GM21390 (cell line): ENCODE measurements at regions not wholly inside any gene's neighbourhood (a gene's known extent, or its start where the extent isn't known, plus 50 kb on each side); places are given as distances from the start of the nearest gene placed in this dataset.
"Not testable (repeated sequence)": the region's sequence is repeated elsewhere in the genome, so short reads cannot be mapped to it uniquely, and the experiment has no call there.

Experiments used
- ATAC-seq: cut with Tn5 transposase; IDR thresholded peaks from one replicate; pipeline ENCODE4 v1.9.1; 2021; ENCODE audit not compliant: unreplicated experiment

DNA sequence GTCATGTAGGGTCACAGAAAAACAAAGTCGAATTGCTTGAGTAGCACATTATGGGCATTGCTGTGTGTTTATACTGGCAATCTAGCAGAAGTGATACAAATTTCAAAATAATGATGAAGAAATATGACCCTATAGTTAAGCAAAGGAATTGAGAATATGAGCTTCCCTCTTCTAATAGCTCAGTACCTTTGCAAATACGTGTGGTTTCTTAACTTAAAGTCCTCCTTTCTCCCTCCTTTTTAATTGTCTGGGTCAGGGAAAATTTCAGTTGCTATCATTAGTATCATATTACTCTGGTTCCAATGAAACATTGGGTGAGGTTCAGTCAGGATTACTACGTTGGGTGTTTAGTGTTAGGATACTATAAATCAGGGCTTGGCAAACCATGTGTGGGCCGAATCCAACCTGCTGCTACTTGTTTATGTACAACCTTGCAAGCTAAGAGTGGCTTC, 166.8 kb upstream of the CARMIL1 start:
- ATAC-seq = no peak

DNA sequence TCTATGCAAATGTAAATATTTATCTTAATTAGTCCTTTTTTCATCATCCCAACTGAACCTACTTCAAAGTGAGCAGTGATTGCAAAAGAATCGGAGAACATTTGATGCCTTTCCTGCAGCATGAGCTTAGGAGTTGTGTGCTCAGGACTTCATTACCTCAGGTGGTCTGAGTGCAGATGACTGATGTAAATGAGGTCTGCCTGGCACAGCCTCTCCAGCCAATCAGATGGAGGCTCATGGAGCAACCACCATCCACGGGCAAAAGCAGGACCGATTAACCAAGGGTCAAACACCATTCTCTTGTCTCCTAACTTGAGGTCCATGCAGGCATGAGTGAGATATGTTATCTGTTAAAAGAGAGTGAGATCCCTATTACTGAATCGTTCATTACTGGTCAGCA, 165.7 kb upstream of the CARMIL1 start:
- ATAC-seq = no peak

DNA sequence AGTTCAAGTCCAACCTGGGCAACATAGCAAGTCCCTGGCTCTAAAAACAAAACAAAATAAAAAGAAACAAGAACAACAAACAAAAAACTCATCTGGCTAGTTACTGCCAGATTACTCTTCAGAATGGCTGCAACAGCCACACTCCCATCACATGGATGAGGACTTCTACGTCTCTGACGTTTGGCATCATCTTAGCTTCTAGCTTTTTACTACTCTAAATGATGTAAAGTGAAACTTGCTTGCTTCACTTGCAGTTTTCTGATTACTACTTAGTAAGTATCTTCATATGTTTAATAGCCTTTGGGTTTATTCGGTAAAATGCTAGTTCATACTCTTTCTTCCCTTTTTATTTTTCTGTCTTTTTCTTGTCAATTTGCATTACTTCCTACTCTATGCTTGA, 161.1 kb upstream of the CARMIL1 start:
- ATAC-seq = no peak

DNA sequence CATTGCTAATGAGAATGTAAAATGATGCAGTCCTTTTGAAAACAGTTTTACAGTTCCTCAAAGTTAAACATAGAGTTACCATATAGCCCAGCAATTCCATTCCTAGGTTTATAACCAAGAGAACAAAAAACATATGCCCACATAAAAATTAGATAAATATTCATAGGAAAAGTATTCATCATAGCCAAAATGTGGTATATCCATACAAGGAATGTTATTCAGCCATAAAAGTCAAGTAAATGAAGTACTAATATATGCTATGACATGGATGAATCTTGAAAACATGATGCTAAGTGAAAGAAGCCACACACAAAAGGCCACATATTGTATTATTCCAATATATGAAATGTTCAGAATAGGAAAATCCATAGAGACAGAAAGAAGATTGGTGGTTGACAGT, 158.0 kb upstream of the CARMIL1 start:
- no peak for ATAC-seq

DNA sequence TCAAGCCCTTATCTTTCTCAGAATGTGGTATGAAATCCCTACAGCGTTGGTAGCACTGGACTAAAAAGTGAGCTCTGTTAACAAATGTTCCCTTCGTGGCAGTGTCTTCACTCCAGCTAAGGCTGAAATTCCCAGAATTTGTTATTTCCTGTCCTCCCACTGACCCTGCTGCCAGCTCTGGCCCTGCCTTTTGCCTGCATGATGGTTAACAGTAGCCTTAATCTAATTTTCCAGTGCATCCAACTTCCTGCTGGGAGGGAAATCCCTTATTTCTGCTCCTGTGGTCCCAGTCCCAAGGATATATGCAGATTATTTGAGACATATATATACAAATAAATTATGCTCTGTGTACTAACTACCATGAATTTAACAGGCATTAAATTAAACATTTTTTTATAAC, 157.2 kb upstream of the CARMIL1 start:
- ATAC-seq = no peak

DNA sequence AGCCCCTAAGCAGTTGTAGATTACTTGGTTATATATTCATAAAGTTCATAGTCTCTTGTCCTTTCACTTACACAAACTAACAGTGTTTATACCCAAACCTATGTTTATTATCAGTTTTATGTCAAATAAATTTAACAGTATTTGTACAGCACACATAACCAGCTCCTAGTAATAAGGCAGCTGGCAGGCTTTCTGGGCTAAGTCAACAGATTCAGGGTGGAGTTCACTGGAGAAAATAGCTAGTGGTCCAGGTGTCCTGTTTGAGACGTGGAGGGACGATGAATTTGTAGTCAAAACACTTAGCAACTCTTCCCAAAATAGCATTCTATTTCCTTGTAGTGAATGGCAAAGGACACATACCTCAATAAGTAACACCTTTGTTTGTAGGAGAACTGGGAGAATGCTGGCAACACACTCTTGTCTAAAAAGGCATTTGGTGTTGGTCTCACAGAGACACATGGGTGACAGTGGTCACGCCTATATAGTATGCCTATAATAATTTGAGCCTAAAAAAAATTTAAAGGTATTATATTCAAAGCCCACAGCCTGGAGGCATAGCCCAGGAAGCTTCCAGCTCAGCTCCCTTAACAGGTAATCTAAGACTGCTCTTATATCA, 156.4 kb upstream of the CARMIL1 start:
- ATAC-seq = no peak

DNA sequence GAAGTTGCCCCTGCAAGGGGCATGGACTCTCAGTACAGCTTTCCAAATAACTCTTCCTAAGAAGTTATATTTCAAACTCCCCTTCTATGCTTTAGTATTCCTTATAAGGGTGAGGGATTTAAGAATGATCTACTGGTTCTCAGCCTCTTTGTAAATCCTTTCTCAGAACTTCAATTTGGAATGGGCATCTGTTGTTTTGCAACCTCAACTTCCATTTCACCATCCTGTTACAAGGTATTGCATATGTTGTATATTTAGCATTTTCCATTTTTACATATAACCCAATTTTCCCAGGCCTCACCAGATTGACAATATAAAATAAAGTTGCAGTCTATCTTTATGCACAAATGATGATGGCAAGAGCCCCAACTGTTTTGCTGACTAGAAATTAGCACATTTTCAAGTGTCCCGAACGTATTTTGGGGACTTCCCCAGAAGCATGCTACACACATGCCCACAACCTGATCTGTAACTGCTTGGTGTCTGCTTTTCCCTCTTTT, 154.9 kb upstream of the CARMIL1 start:
- no peak for ATAC-seq

DNA sequence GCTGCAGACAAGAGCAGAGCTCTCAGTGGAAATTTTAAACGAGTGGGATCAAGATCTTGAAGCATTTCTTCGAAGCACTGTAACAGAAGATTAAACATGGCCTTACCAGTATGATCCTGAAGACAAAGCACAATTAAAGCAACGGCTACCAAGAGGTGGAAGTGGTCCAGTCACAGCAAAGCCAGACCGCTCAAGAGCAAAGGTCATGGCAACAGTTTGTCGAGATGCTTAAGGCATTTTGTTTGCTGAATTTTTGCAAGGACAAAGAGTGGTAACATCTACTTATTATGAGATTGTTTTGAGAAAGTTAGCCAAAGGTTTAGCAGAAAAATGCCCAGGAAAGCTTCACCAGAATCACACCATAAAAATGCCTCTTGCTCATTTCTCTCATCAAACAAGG, 153.4 kb upstream of the CARMIL1 start:
- ATAC-seq = no peak

DNA sequence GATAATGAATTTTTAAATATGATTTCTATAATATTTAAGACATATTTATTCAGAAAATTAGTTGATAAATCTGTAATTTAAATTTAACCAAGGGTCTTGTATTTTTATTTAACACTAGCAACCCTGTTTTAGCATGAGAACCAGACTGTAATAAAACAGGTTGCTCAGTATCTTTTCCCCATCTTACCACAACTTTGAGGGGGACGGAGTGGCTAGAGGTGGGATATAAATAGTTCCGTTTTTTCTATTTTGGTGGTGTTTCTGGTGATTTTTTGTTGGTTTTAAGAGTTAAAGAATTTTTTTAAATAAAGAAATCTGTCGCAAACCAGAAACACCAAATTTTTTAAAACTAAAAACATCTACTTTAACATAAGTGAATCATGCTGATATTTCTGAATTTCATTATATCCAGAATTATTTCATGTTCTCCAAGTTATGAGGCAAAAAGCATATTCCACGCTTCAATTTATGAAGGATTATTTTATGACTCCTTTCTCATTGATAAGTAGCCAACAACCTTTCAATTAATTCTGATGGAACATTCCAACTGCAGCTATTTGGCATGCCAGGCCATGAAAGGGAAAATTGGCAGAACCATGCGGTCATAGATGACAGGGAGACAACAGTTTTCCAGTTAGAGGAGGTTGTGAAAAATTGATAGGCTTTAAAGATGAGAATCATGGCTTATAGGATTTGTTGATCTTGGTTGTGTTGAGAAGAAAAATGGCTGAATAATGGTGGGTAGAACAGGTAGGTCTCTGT, 151.9 kb upstream of the CARMIL1 start:
- no peak for ATAC-seq

DNA sequence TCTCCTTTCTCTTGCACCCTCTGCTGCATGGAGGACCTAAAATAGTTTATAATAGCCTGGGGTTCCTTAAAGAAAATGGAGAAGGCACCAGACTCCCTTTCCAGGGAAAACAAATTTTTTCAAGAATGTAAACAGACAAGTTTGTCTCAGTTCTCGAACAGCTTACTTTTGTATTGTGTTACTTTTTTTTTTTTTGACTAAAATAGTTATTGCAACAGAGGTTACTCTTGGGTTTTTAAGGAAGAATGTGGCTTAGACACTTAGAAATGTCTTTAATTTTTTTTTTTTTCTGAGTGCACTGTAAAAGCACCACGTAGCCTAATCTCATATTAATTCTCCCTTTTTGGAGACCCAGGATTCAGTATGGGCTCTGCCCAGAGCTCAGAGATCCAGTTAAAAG, 148.7 kb upstream of the CARMIL1 start:
- no peak for ATAC-seq

DNA sequence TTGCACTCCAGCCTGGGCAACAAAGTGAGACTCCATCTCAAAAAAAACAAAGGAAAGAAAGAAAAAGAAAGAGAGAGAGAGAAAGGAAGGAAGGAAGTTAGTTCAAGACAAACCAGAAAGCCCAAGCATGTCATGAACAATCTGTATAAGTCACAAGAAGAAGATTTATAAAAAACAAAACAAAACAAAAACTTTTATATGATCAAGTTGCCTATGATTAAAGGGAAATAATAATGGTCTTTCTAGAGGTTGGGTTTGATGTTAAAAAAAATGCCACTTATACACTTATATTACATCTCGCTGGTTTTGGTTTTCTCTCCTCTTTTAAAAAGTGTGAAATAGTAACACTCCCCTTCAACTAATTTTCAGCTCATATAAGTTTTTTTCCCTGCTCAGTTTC, 146.2 kb upstream of the CARMIL1 start:
- no peak for ATAC-seq

DNA sequence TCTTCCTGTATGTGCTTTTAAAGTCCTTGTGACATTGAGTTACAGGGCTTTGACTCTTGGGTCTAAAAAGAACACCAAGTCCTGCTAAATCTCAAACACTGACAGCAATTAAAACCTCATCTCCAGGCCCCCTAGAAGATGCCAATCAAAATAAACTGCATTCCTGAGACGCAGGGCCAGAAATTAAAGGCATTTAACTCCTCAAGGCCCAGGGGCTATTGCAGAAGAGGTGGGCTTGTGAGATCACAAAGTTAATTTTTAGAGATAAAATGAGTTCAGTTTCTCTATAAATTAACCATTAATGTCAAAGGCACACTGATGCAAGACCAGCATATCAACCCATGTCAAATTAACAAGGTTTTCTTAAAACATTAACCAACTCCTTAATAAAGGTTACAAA, 145.6 kb upstream of the CARMIL1 start:
- ATAC-seq = no peak

DNA sequence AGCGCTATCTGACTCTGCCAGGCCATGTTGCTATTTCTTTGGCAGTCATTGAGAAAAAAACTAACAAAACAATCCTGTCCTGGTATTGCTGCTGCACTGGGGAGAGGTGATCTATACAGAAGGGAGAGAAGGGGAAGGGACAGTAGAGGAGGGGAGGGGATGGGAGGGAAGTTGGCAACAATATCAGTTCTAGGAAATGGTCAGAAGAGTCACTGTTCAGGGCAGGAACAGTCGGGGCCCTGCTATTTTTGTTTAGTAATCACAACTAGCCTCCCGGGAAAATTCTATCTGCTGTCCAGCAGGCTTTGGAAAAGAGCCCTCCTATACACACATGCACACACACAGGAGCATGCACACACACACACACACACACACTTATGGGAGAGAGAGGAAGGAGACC, 142.3 kb upstream of the CARMIL1 start:
- ATAC-seq = no peak

DNA sequence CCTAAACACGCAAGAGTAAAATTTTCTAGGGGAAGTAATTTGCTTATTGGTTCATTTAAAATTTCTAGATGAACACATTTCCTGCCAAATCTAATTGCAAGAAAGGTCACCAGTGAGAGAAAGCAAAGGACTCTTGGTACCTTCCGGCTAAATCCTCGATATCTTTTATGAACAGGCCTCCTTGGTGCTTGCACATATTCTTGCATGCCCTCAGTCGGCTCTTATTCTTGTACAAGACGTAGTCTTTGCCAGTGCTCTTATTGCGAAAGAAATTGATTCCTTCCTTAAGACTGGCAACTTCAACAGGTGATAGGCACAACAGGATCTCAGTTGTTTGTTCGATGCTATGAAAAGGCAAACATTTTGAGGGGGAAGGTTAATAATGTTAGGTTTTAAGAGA, 141.7 kb upstream of the CARMIL1 start:
- no peak for ATAC-seq

DNA sequence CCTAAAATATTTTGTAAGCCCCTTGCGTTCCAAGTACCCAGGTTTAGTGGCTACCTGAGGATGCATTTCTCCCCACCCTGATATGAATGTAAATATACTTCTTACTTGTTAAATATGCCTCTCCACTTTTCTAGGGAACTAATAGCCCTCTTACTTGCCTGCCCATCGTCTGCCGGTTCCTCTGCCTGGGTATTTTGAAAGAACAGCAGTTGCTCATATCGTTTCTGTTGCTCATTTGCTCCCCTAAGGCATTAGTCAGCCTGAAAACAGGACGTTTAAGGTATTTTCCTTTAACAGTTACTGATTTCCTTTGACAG, 141.3 kb upstream of the CARMIL1 start:
- no peak for ATAC-seq

DNA sequence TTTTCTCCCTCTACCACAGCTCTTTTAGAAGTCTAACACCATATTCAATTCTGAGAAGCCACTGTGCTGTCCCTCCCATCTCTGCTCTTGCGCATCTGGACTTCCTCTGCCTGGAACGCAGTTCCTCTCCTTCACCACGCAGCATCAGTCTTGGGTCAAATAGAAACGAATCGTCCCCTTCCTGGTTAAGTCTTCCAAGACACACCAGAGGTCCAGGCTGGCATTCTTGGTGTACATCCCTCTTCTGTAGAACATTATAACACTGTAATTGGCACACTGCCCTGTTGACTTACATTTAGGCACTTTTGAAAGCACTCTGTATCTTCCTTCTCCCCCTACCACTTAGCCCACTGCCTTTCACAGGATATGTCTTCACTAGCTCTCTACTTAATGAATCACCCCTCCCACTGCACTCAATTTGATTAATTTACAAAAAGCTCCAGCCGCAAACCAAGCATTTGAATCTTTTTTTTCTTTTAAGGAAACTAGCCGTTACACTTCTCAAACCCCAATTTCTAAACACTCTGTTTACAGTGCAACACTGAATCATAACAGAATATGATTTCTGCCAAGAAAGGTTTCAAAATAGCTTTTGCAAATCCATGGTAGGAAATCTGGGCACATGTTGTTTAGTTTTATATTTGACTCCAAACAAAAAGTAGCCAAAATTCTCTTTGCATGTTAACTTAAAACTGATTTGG, 140.8 kb upstream of the CARMIL1 start:
- ATAC-seq = peak; percentile 92

DNA sequence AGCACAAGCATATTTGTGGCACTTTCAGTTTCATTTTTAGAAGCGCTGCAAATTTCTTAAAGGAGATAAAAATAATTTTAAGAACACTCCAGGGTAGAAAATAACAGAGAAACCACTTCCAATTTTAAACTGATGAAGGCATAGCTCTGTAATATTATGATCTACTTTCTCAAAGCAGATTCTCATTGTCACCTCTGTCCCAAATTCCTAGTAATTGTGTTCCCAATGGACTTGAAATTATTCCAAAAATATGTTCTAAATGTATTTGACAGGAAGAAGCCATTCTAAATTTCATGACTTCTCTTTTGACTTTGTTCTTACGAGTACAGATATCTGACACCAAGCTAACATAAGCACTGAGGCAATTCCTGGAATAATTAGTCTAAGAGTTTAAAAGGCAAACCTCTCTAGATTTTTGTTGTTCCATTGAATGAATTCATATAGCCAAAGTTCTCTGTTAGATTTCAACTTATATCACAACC, 140.2 kb upstream of the CARMIL1 start:
- ATAC-seq = no peak

DNA sequence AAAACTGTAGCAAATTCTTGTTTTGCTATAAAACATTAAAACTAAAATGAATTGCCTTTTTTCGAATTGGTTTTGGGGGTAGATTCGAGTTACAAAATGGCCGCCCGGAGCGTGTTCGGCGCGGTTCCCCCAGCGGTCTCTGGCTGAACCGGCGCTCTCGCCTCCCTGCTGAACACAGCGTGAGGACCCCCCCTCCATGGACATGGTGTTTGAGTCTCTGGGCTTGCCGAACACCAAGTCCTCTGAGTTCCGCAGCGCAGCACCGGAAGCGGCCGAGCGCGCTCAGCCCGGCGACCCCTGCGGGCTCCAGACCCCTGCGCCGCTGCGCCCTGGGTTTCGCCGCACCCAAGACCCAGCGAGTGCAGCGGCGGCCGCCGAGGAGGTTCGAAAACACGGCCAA, 139.6 kb upstream of the CARMIL1 start:
- not testable (repeated sequence) for ATAC-seq

DNA sequence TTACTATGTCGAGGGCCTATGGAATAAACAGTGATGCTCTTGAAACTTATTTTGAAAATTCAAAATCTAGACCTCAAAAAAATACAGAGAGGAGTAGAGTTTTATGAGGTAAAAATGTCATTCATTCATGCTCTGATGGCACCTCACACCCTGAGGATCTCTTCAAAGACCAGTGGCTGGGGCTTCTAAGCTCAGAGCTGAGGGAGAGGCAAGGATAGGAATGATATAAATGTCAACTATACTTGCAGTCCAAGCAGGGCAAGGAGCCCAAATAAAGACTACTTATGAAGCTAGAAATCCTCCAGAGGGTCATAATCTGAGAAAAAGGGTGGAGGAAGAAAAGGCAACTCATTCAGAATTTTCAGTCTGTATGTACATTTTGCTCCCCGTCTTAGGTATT, 136.7 kb upstream of the CARMIL1 start:
- no peak for ATAC-seq

DNA sequence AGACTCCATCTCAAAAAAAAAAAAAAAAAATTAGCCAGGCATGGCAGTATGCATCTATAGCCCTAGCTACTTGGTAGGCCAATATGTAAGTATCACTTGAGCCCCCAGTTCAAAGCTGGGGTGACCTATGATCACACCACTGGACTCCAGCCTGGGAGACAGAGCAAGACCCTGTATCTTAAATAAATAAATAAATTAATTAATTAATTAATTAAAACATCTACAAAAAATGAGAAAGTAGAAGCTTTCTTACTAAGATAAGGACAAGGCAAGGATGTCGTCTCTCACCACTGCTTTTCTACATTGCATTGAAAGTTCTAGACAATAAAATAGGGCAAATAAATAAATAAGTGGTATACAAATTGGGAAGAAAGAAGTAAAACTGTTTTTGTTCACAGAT, 134.3 kb upstream of the CARMIL1 start:
- no peak for ATAC-seq

DNA sequence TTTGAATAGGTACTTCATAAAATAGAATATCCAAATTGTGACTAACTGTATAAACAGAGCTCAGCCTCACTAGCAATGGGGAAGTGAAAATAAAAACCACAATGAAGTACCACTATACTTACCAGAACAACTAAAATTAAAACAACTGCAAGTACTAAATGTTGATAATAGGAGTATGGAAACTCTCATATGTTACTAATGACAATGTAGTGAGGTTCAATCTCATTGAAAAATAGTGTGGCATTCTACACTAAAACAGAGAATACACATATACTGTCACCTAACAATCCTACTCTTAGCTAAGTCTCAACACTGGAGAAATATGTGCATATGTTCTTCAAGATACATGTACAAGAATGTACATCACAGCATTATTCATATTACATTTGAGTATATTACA, 132.0 kb upstream of the CARMIL1 start:
- peak; percentile 99 for ATAC-seq

DNA sequence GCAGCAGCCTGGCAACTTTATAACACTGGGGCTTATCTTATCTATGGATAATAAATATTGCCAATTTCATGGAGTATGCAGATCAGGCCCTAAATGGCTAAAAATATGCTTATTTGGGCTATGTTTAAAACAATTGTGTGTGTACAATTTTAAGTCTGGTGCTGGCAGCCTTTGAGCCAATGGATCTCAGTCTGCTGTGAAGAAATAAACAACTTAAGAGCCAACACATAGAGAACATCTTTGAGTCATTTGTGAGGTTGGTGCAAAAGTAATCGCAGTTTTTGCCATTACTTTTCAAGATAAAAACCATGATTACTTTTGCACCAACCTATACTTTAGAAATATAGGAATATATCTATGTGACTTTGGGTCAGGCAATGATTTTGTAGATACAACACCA, 129.1 kb upstream of the CARMIL1 start:
- ATAC-seq = no peak
